B cell (primary cell): ENCODE measurements at regions not wholly inside any gene's neighbourhood (a gene's known extent, or its start where the extent isn't known, plus 50 kb on each side); places are given as distances from the start of the nearest gene placed in this dataset.
A peak's percentile ranks its signal among the peaks of the same experiment; 100 is the strongest.

ENCODE experiments used
- ATAC-seq: fragments of 200-7000 bp; cut with Tn5 transposase; one replicate; pipeline ENCODE4 v1.10.0; 2021; ENCODE audit warnings: low read depth, mild to moderate bottlenecking, moderate number of reproducible peaks, moderate library complexity
- CTCF ChIA-PET: fragments of 350-600 bp; sonication (Branson Sonifier 250); formaldehyde crosslinking; loops from one replicate; lab custom pipeline; 2021; ENCODE audit warnings: antibody characterized with exemption, inconsistent platforms; lab: Charles Lee
- POLR2A ChIA-PET: fragments of 350-600 bp; sonication (Branson Sonifier 250); formaldehyde crosslinking; loops from one replicate; lab custom pipeline; 2021; ENCODE audit warnings: antibody characterized with exemption; lab: Charles Lee
- DNase-seq: peaks from one replicate; pipeline ENCODE4 v3.0.0; 2013
- H2AFZ ChIP-seq: 2 replicates; pipeline ENCODE4 v1.6.1; 2012; ENCODE audit warnings: mild to moderate bottlenecking, low read depth, low read length; ENCODE audit not compliant: insufficient read depth, poor library complexity, severe bottlenecking
- H3K27ac ChIP-seq, 2 donors: 1 replicate in 1 of 2; 2 replicates in 1 of 2; pipeline ENCODE4 v1.5.1; 2012 to 2013; ENCODE audit warnings: low read length in 2 of 2, mild to moderate bottlenecking in 2 of 2, moderate library complexity in 1 of 2
- H3K27me3 ChIP-seq, 4 experiments: fragments of 200-600 bp in 1 of 4; sonication (generic) in 1 of 4; replicated peaks in 1 of 4; 1 replicate in 2 of 4; 2 replicates in 2 of 4; pipeline versions ENCODE4 v1.6.1 to v1.7.0; 2013 to 2016; ENCODE audit warnings: low read length in 3 of 4, mild to moderate bottlenecking in 2 of 4, mixed read lengths in 1 of 4, moderate library complexity in 1 of 4; ENCODE audit not compliant: insufficient read depth in 4 of 4, control insufficient read depth in 3 of 4; ENCODE audit errors: control extremely low read depth in 1 of 4
- H3K36me3 ChIP-seq, 2 experiments: replicated peaks in 1 of 2; 1 replicate in 1 of 2; 2 replicates in 1 of 2; pipeline versions ENCODE4 v1.6.1 to v1.7.1; 2013; ENCODE audit warnings: low read length in 1 of 2; ENCODE audit not compliant: insufficient read depth in 2 of 2, control insufficient read depth in 1 of 2; ENCODE audit errors: control extremely low read depth in 1 of 2, extremely low read depth in 1 of 2
- H3K4me1 ChIP-seq, 2 donors: fragments of 200-600 bp in 1 of 2; sonication (generic) in 1 of 2; 1 replicate in 1 of 2; 2 replicates in 1 of 2; pipeline versions ENCODE4 v1.5.1 to v1.6.1; 2013 to 2017; ENCODE audit warnings: low read length in 2 of 2; ENCODE audit not compliant: control insufficient read depth in 2 of 2, insufficient read depth in 2 of 2
- H3K4me2 ChIP-seq: replicated peaks from 2 replicates; pipeline ENCODE3; 2012; ENCODE audit warnings: mild to moderate bottlenecking, low read depth, low read length; ENCODE audit not compliant: poor library complexity, severe bottlenecking
- H3K4me3 ChIP-seq, 5 experiments: fragments of 200-600 bp in 1 of 5; sonication (generic) in 1 of 5; 1 replicate in 3 of 5; 2 replicates in 2 of 5; pipeline versions ENCODE4 v1.5.1 to v1.7.0; 2011 to 2016; ENCODE audit warnings: low read length in 4 of 5, mild to moderate bottlenecking in 4 of 5, low read depth in 2 of 5, control low read depth in 1 of 5, moderate library complexity in 1 of 5; ENCODE audit not compliant: insufficient read depth in 1 of 5; ENCODE audit errors: control extremely low read depth in 1 of 5, extremely low read depth in 1 of 5
- H3K79me2 ChIP-seq: fragments of 200-600 bp; sonication (generic); one replicate; pipeline ENCODE4 v1.6.0; 2016; ENCODE audit warnings: low read length; ENCODE audit not compliant: control insufficient read depth, insufficient read depth
- H3K9ac ChIP-seq: fragments of 200-600 bp; sonication (generic); 2 replicates; pipeline ENCODE4 v1.6.1; 2017; ENCODE audit warnings: mild to moderate bottlenecking, low read length, moderate library complexity
- H3K9me3 ChIP-seq, 3 donors: one replicate each; pipeline versions ENCODE4 v1.6.1 to v1.7.1; 2013; ENCODE audit warnings: low read length in 2 of 3; ENCODE audit not compliant: control insufficient read depth in 2 of 3, insufficient read depth in 1 of 3; ENCODE audit errors: control extremely low read depth in 1 of 3
- H4K20me1 ChIP-seq: 2 replicates; pipeline ENCODE4 v1.6.0; 2012; ENCODE audit warnings: mild to moderate bottlenecking, low read length; ENCODE audit not compliant: insufficient read depth, control insufficient read depth, poor library complexity, severe bottlenecking
- H3K27ac Mint-ChIP-seq: one replicate; pipeline ENCODE4 v1.8.0; 2021; ENCODE audit warnings: mixed read lengths
- H3K27me3 Mint-ChIP-seq: one replicate; pipeline ENCODE4 v1.8.0; 2021; ENCODE audit warnings: mixed read lengths
- H3K4me1 Mint-ChIP-seq: one replicate; pipeline ENCODE4 v1.8.0; 2021; ENCODE audit warnings: mixed read lengths
- H3K4me3 Mint-ChIP-seq: one replicate; pipeline ENCODE4 v1.8.0; 2021; ENCODE audit warnings: mixed read lengths
- H3K9me3 Mint-ChIP-seq: one replicate; pipeline ENCODE4 v1.8.0; 2022; ENCODE audit warnings: mixed read lengths; ENCODE audit not compliant: insufficient read depth
- EZH2 ChIP-seq: IDR thresholded peaks from 2 replicates; pipeline ENCODE4 v1.6.1; 2012; ENCODE audit warnings: borderline replicate concordance, low read depth, mild to moderate bottlenecking, moderate library complexity, low read length; ENCODE audit not compliant: insufficient read depth, poor library complexity, severe bottlenecking
- WGBS: methylation state at CpG from one replicate; pipeline ENCODE4 v1.1.5; 2013; ENCODE audit warnings: missing lambda C conversion rate; ENCODE audit not compliant: insufficient coverage; 5-methylcytosine and 5-hydroxymethylcytosine counted together
- intact Hi-C: fragments of 100-400 bp; cut with micrococcal nuclease; formaldehyde crosslinking; loops from one replicate; pipeline ENCODE4 v1.10.0; 2022
- TF ChIP-seq, protein P1 (sequence below): fragments of 200-600 bp; IDR thresholded peaks from one replicate; pipeline ENCODE4 v1.8.0; 2022; ENCODE audit warnings: antibody characterized with exemption, mild to moderate bottlenecking

DNA sequence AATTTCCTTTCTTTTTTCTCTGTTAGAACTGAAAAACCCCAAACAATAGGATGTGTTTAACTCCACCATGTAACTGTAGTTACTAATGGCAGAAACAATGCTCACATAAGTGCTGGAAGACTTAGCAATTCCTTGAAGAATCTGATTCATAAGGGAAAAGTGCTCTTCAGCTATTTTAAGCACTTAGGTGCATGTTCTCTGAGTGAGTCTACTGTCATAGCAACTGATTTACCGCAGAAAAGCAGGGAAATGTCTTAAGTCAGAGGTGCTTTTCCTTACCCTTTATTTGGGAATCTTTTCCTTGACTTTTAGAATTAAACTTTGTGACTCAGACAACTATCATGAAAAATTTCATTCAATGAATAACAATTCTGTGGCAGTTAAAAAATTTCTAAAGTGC lies 65.4 kb upstream of the NABP1 start:
- ATAC-seq (no peak), DNase-seq (no peak)
- Mint-ChIP-seq H3K4me3 (no peak overlapping the region), H3K27ac (peak overlapping the region; percentile 15), H3K27me3 (no peaks in the 10 kb centered on the region), H3K4me1 (peaks cover 32% of the 10 kb centered on the region), H3K9me3 (no peaks in the 10 kb centered on the region)
- no peak overlapping the region for H3K4me3 ChIP-seq
- no peak for TF ChIP-seq EZH2
- TF ChIP-seq, protein P1, sequence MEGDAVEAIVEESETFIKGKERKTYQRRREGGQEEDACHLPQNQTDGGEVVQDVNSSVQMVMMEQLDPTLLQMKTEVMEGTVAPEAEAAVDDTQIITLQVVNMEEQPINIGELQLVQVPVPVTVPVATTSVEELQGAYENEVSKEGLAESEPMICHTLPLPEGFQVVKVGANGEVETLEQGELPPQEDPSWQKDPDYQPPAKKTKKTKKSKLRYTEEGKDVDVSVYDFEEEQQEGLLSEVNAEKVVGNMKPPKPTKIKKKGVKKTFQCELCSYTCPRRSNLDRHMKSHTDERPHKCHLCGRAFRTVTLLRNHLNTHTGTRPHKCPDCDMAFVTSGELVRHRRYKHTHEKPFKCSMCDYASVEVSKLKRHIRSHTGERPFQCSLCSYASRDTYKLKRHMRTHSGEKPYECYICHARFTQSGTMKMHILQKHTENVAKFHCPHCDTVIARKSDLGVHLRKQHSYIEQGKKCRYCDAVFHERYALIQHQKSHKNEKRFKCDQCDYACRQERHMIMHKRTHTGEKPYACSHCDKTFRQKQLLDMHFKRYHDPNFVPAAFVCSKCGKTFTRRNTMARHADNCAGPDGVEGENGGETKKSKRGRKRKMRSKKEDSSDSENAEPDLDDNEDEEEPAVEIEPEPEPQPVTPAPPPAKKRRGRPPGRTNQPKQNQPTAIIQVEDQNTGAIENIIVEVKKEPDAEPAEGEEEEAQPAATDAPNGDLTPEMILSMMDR = no peak
- intact Hi-C loops = loop anchor here (10.0 kb wide), 1 partner anchor 1078 kb away; the partner anchor contains the start of gene NEMP2
- H3K27ac ChIP-seq = no peak overlapping the region
- no peaks in the 10 kb centered on the region for H4K20me1 ChIP-seq
- WGBS = no CpG with 5 or more reads among the region's 1 CpG
- no peaks in the 10 kb centered on the region for H3K9me3 ChIP-seq
- no peaks in the 10 kb centered on the region for H3K36me3 ChIP-seq
- H3K4me1 ChIP-seq = peaks cover 17 to 24% of the 10 kb centered on the region in 2 donors
- H3K27me3 ChIP-seq = no peaks in the 10 kb centered on the region
- H3K4me2 ChIP-seq = no peak overlapping the region
- CTCF ChIA-PET = interaction anchor here (1.3 to 1.7 kb wide), 2 partner anchors 14 to 63 kb away, joined by 3 to 6 read pairs; no protein-coding TSS in a partner anchor
- no peak overlapping the region for H3K9ac ChIP-seq
- H3K79me2 ChIP-seq = no peaks in the 10 kb centered on the region
- POLR2A ChIA-PET = interaction anchor here (1.3 kb wide), 1 partner anchor 66 kb away, joined by 7 read pairs; the partner anchor contains the start of gene NABP1
- no peak overlapping the region for H2AFZ ChIP-seq

DNA sequence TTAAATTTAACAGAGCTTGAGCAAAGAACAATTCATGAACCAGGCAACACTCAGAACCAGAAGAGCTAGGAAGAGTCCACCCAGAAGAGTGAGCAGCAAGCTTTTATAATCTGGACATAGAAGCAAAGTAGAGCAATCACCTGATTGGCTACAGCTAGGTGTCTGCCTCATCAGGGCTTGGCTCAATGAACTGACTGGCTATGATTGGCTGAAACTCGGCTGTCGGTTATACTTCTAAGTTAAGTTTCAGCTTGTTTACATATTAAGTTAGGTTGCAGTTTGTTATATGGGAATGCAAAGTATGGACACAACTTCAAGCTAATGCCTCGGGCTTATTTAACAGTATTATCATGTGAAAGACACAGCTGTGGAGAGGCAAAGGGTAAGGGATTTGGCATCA lies 63.2 kb upstream of the NABP1 start:
- Histone ChIP-seq H3K4me3 (no peak overlapping the region), H3K36me3 (no peaks in the 10 kb centered on the region), H3K9ac (no peak overlapping the region), H3K27me3 (no peaks in the 10 kb centered on the region), H3K4me2 (no peak overlapping the region), H4K20me1 (no peaks in the 10 kb centered on the region), H3K27ac (no peak overlapping the region), H3K79me2 (no peaks in the 10 kb centered on the region), H2AFZ (no peak overlapping the region), H3K9me3 (no peaks in the 10 kb centered on the region), H3K4me1 (peaks cover 32 to 38% of the 10 kb centered on the region in 2 donors)
- Mint-ChIP-seq H3K27ac (no peak overlapping the region), H3K4me1 (peaks cover 52% of the 10 kb centered on the region), H3K4me3 (no peak overlapping the region), H3K9me3 (no peaks in the 10 kb centered on the region), H3K27me3 (no peaks in the 10 kb centered on the region)
- intact Hi-C loops = loop anchor here (5.0 to 10.0 kb wide), 2 partner anchors 732 to 1080 kb away; partner anchors contain the start of genes GLS and NEMP2
- DNase-seq = no peak
- 96% methylated on average over 3 of the region's 3 CpGs for WGBS
- ChIA-PET CTCF (interaction anchor here (0.8 kb wide), 1 partner anchor 44 kb away, joined by 3 read pairs; no protein-coding TSS in a partner anchor), POLR2A (interaction anchor here (0.5 kb wide), 1 partner anchor 61 kb away, joined by 5 read pairs; no protein-coding TSS in a partner anchor)
- no peak for ATAC-seq
- TF ChIP-seq, protein P1 = no peak
- no peak for TF ChIP-seq EZH2
